NCI-H446 treated with DMSO at 0.1 percent for 48 hours (cell line): ENCODE measurements at regions not wholly inside any gene's neighbourhood (a gene's known extent, or its start where the extent isn't known, plus 50 kb on each side); places are given as distances from the start of the nearest gene placed in this dataset.
"Not testable (repeated sequence)": the region's sequence is repeated elsewhere in the genome, so short reads cannot be mapped to it uniquely, and the experiment has no call there.

Source experiments
- DNase-seq: peaks from one replicate; lab custom pipeline; 2025; lab: John Stamatoyannopoulos, UW

DNA sequence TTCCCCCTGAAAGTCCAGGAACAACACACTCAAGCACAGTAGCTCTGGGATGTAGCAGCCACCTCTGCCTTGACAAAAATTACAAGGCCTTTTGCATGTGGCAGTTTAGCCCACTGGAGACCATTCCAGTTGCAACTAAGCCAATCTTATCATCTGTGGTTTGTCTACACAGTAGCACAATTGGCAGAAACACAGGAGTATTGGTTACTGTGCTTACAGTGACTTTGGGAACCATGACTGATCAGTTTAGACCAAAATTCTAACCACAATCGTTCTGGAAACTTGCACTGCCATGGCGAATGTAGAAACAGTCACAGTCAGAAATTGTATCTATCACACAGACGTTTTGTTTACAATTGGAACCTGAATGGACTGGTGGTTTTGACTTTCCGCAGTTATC lies 403.7 kb upstream of the MEIS1 start:
- DNase-seq: no peak

DNA sequence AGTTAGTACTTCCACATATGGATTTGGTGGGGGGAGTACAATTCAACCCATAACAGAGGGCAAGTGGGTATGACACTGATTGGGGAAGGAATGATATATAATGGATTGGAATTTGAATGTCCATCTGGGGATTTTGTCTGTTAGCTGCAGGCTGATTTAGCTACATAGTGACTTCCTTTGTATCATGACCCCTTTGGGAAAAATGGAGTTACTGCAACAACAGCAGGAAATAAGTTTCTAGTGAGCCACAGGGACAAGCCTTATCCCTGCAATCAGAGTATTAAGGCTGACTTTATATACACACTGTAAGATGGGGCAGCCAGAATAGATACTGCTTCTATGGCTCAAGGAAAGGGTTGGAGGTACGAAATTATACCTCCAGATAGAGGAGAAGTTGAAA lies 404.4 kb upstream of the MEIS1 start:
- no peak for DNase-seq

DNA sequence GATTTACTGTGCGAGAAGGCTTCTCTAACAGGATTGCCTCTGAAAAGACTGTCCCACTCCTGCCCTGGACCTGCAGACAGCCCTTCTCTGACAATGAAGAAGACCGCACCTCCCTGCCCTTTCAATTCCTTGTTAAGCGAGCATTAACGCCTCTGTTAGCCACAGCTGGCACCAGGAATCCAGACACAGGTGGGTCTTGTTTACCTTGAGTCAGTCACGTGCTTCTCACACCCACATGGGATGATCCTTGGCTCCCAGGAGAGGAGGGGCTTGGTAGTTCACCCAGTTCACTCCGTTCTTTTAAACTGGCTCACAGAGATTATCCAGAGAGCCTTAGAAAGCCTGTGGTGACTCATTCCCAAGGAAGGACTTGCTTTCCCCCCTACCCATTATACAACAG lies 410.5 kb upstream of the MEIS1 start:
- no peak for DNase-seq

DNA sequence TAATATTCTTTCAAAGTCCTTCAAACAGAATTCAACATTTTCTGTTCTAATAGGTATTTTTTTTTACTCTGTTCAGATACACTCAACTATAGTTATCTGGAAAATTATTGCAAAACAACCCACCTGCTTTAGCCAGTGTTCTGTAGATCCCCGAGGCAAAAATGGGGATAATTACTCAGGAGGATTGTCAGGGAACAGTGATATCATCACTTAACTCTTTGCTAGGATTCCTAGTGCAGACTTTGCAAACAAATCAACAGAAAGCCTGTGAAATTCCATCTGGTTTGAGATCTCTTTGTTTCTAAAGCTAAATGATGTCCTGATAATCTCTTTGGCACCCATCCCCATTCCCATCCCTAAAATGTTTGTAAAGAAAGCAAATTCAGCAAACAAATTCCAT lies 413.6 kb upstream of the MEIS1 start:
- no peak for DNase-seq

DNA sequence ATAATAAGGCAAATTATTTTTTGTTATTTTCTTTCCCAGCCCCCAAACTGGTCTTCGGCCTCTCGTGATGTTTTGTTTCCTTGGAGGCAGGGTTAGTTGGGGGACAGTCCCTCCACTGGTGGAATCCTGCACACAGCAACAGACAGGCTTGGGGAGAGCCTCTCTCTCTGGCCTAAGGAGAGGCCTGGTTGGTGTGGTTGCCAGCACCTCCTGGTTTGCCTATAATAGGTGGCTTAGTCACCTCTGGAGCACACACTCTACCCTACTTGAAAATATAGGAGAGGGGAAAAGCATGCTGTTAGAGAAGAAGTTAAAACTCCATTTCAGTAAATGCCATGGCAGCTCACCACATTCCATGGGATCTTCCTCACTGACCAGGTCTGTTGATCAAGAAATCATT lies 417.2 kb upstream of the MEIS1 start:
- no peak for DNase-seq

DNA sequence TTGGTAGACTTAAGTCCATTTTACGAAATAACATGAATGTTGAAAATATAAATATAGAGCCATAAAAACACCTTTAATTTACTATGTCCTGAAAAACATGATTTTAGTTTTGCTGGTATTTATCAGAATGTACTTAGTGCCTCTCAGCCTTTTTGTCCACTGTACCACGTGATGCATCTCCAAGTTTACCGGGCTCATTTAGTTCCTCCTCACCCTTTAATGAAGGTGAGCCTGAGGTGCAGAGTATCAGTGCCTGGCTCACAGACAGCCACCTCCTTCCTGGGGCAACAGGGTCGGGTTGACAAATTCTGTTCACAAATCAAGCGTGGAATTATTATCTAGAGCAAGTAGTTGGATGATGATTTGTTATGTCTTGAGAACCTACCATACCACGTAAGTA lies 420.5 kb upstream of the MEIS1 start:
- no peak for DNase-seq

DNA sequence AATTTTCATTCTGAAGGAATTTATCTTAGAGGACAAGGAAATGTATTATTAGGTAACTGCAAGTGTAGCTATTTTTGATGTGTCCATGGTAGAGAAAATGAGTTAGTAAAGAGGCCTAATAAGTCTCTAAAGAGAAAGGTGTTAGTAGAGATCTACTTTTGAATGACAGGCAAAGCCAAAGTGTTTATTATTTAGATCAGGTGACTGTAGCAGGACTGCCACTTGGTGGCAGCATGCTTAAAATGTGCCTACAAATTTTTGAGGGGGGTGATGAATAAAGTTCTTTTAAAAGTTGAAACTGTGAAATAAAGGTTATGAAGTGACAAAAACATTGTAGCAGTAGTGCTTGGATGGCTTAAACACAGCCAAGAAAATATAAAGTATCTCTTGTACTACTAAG lies 421.5 kb upstream of the MEIS1 start:
- no peak for DNase-seq

DNA sequence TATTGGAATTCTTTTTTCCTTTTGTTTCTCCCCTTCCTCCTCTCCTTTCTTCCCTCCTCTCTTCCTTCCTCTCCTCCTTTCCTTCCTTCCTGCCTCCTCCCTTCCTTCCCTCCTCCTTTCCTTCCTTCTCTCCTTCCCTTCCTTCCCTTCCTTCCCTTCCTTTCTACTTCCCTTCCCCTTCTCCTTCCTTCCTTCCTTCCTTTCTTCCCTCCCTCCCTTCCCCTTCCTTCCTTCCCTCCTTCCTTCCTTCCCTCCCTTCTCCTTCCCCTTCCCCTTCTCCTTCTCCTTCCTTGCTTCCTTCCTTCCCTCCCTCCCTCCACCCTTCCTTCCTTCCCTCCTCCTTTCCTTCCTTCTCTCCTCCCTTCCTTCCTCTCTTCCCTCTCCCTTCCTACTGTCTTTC lies 431.0 kb upstream of the MEIS1 start:
- no peak for DNase-seq

DNA sequence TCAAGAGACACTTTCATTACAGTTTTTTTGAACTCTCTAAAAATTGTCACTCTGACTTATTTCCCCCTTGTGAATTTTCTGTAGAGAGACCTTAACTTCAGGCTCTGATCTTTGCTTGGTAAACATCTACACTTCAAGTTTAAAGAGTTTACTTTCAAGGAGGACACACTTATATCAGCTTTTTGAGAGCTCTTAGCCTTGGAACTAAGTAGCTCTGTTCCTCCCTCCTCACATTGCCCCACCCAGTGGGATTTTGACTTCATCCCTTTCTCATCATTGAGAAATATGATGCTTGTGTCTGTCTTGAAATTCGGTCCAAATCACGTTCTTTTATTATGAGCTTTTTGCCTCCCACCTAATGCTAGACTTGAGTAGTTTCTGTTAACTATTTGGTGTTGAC lies 433.4 kb upstream of the MEIS1 start:
- no peak for DNase-seq

DNA sequence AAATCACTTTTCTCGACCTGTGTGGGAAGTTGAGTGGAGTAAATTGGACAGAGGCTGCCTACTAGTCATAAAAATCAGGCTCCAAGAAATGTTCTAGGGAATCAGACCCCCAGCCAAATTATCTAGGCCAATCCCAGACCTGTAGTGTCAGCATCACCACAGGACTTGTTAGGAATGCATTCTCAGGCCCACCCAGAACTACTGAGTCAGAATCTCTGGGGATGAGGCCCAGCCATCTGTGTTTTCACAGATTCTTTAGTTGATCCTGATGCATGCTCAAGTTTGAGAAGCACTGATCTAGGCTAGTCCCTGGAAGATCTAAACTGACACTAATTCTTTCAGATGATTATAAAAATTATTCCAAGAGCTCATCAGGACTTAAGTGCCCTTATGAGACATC lies 434.0 kb upstream of the MEIS1 start:
- no peak for DNase-seq

DNA sequence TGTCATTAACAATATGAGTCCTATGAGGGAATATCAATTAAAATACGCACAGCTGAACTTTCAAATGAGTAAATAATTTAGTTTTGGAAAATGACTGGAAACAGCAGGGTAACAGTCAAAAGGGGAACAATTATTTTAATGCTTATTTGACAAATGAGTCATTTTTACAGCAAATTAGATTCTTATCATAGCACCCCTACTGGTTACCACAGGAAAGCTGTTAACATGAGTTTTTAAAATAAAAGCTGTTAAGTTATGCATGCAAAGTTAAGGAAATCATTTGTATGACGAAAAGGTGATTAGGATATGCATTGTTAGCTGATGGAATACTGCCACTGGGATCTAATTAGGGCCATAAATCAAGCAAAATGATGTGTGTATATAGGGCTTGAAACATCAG lies 435.1 kb upstream of the MEIS1 start:
- no peak for DNase-seq

DNA sequence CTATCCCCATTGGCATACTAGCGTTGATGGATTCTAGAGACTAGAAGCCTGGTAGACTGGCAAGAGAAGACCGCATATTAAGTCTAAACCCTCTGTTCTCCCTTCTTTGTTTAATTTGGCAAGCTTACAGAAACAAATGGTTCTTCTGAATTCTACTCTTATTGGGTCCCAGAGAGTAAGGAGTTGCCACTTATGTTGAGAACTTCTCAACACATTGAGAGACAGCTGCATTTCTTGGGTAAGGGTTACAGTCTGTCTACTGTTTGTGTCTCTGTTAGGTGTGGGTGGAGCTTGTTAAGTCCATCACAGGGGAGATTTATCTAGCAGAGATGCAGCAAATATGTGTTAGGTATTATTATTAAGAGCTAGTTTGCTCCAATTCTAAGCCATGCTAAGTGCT lies 435.8 kb upstream of the MEIS1 start:
- no peak for DNase-seq

DNA sequence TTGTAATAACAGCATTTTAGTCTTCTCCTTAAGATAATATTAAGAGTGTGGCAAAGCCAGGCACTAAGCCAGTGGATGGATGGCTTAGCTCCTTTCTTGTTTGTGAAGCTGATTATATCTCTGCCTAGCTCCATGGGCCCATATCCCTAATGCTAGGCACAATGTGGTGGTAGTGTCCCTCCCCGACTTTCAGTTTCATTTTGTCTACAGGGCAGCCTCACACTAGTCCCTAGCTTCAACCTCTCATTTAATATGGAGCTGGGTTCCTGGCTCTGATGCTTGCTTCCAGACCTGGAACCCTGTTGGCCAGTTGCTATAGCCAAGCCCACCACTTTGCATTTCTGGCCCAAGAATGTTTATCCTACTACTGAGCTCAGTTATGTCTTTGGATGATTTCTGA lies 437.0 kb upstream of the MEIS1 start:
- no peak for DNase-seq

DNA sequence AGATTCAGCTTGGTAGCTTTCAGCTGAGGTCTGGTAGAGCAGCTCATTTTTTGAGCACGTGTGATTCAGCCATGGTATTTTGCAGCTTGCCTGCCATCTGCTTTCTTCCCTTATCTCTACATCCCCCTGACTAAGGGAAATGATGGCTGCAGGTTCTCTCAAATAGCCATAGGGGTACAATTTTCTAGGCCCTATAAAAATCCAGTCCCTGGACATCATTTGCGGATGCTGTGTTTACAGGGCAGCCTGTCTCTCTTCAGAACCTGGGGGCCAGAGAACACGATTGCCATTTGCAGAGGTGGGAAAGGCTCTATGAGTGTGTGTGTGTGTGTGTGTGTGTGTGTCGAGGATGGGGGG lies 442.7 kb upstream of the MEIS1 start:
- DNase-seq: no peak

DNA sequence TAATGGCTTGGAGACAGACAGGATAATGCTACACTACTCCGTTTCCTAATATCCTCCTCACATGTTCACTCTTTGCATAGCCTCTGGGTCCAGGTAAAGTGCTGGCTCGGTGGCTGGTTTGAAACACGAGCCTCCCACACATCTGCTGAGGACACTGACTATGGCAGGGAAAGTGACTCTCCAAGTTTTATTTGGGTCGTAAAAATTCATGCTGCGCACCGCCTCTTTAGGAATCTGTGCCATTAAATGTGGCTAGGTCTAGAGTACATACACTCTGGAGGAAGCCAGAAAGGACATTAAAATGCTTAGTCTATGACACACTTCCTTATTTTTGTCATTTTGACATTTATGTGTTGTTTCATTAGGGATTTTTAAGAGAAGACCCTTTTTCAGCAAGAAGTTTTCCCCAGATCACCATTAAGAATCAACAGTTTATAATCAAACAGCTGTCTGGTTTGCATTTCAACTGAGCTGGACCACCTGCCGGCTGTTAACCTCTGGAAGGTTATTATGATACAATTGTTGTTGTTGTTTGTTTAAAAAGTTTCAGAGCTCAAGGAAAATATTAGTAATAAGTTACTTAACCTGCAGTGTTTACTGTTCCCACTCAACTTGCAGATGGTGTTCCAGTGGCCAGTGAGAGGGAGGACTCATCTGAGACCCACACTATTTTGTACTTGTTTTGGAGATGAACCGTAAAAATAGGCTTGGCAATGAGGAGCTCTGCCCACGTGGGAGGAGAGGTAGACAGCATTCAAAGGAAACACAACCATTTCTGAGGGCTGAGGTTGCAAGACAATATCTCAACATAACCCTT lies 443.3 kb upstream of the MEIS1 start:
- no peak for DNase-seq

DNA sequence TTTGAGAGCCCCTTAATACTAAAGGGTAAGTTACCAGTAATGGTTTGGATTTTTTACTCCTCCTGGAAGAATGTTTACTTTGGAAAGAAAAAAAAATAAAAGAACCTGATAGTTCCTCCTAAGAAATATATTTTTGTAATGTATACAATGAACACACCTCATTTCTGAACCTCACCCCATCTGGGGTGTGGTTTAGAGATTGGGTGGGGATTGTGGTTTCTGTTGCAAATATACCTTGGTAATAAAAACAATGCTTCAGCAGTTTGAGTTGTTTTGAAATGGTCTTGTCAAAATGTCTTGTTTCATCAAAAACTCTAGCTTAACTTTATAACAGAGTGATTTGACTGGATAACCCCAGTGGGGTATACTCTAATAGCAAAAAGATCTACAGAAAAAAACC lies 448.9 kb upstream of the MEIS1 start:
- no peak for DNase-seq

DNA sequence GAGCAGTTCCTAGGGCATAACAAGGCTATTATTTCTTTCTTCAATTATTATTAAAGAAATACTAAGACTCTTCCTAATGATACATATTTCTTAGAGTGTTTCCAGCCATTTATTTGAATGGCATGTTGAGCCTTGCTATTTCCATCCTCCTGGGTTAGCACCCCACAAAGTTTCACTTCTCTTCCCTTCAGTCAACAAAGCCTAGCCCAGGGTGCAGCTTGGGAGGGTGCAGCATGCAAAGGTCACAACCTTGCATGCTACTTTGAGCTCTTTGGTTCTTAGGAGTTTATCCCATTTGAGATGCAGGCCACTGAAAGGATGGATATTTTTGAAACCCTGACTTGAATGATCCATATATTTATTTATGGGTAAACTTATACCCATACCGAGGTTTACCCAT lies 454.4 kb upstream of the MEIS1 start:
- DNase-seq: no peak

DNA sequence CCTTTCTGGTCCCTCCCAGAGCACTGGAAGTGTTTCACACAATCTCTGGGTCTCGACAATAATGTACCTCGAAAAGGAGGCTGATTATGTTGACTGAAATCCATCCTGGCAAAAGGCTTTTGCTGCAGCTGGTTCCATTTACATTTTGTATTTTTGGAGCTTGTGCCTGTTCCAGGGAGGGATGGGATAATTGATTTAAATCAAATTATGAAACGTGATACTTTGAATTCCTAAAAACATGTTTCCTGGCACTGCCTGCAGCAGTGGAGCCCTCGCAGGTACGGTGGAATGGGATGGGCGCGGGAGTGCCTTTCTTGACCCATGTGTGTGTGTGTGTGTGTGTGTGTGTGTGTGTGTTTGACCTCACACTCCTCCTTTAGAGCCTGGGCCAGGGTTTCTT lies 455.5 kb upstream of the MEIS1 start:
- no peak for DNase-seq

DNA sequence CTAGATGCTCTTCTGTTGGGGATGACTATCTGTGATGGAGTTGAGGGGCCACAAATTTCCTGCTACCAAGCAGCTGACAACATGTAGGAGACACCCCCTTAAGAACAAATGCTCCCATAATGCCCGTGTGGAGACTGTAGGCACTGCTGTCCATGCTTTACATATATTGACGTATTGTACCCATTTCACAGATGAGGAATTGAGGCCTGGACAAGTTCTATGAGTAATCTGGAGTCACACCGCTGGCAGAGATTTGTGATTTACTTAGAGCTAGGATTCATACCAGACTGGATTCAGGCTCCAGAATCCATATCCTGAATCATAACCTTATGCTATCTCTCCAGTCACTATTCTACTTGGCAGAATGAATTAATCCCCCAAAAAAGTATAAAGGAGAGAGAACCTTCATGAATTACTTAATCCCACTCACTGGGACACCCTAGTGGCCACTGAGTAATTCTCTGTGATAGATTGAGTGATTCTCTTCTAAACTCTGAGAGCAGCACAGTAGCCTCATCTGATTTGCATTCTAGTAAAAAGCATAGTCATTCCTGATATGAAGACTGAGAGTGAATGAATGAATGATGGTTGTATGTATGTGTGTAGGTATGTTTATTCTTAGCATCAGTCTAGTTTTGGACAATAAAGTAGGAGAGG lies 460.7 kb upstream of the MEIS1 start:
- DNase-seq: no peak

DNA sequence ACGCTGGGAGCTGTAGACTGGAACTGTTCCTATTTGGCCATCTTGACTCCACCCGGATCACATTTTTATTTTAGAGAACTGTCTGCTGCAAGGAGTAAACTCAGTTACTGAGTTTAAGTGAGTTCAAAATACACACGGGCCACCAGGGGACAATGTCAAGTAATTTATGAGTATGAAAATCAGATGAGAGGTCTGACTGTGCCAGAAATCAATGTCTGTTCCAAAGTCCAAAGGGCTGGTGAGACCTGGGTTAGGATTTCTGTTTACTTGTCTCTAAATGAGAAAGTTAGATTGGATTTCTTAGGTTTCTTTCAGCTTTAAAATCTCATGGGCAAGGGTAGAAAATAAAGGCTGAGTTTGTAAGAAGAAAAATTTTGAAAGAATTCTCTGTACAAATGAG lies 465.8 kb upstream of the MEIS1 start:
- DNase-seq: no peak

DNA sequence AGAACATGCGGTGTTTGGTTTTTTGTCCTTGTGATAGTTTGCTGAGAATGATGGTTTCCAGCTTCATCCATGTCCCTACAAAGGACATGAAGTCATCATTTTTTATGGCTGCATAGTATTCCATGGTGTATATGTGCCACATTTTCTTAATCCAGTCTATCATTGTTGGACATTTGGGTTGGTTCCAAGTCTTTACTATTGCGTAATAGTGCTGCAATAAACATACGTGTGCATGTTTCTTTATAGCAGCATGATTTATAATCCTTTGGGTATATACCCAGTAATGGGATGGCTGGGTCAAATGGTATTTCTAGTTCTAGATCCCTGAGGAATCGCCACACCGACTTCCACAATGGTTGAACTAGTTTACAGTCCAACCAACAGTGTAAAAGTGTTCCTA lies 471.6 kb upstream of the MEIS1 start:
- not testable (repeated sequence) for DNase-seq

DNA sequence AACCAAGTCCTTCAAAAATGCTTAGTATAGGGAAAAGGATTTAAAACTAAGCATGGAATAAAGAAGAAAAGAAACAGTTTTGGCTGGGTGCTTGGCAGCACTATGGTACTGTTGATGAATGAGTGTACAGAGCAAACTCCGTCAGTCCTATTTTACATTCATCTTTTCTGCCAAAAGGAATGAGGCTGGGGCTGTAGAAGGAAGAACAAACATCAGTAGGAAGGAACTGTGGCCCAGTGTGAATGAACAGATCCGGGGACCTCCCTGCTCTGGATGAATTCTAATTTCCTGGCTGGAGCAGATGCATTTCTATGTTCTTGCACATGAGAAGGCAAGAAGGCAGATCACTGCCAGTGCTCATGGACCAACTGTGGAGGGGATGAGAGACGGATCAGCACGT lies 474.0 kb upstream of the MEIS1 start:
- DNase-seq: no peak

DNA sequence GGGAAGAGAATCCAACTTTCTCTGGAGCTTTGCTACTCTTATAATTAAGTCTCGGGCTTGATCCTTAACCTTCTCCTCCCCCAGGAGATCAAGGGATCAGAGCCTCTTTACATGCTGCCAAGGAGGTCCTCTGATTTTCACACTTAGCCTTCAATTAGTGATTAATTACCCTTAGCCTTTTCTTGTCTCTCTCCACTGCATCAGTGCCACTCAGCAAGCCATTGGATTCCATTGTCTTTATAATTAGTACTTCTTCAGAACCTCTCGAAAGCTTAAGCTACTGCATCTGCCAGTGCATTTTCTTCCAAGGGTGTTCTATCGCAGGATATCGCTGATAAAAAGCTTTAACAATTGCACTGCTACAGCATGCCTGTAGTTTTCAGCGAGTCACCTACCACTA lies 477.0 kb upstream of the MEIS1 start:
- no peak for DNase-seq

DNA sequence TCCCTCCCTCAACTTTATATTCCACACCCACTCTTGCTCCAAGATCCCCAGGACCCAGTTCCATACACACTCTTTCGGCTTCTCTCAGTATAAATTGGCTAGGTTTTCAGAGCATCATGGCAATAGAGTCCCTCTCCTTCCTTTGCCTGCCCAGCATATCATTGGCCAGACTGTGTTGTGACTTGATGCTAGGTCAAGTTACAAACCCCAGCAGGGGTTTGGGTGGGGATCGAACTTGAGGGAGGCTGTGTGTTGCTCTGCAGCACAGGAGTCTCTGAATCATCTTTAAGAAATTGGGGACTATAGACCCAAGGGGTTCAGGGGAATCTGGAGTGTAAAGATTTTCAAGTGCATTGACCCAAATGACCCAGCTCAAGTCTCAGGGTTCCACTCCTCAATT lies 477.5 kb upstream of the MEIS1 start:
- no peak for DNase-seq
